ENCODE measurements at regions not wholly inside any gene's neighbourhood (a gene's known extent, or its start where the extent isn't known, plus 50 kb on each side); places are given as distances from the start of the nearest gene placed in this dataset.

- H3K27ac Mint-ChIP-seq = no peak overlapping the region
- no peaks in the 10 kb centered on the region for H3K36me3 Mint-ChIP-seq
- no peak for DNase-seq
- peaks cover 17% of the 10 kb centered on the region for H3K27me3 Mint-ChIP-seq
- POLR2A ChIA-PET = interaction anchor here (0.7 kb wide), 1 partner anchor 610 kb away, joined by 3 read pairs; no protein-coding TSS in a partner anchor
- no peak for ATAC-seq (ENCODE audit: low read depth)
- H3K4me3 Mint-ChIP-seq = no peak overlapping the region
- no peaks in the 10 kb centered on the region for H3K4me1 Mint-ChIP-seq
- H3K9me3 Mint-ChIP-seq = no peaks in the 10 kb centered on the region
These were observed 104.9 kb downstream of the RPS12 start for GRCh38 chr6:132919045-132919860.

- no peaks in the 10 kb centered on the region for H3K4me1 Mint-ChIP-seq
- POLR2A ChIA-PET = no interaction called here
- no peak overlapping the region for H3K4me3 Mint-ChIP-seq
- no peaks in the 10 kb centered on the region for H3K9me3 Mint-ChIP-seq
- ATAC-seq (ENCODE audit: low read depth) (no peak), DNase-seq (no peak)
- H3K27ac Mint-ChIP-seq = no peak overlapping the region
- H3K36me3 Mint-ChIP-seq = no peaks in the 10 kb centered on the region
- H3K27me3 Mint-ChIP-seq = peaks cover 33% of the 10 kb centered on the region
These were observed 113.3 kb downstream of the RPS12 start for GRCh38 chr6:132927713-132928112.

GRCh38 chr6:132929141-132929540 is 114.8 kb downstream of the RPS12 start:
- POLR2A ChIA-PET = no interaction called here
- Mint-ChIP-seq H3K27ac (no peak overlapping the region), H3K4me3 (no peak overlapping the region), H3K27me3 (peaks cover 41% of the 10 kb centered on the region), H3K36me3 (no peaks in the 10 kb centered on the region), H3K9me3 (no peaks in the 10 kb centered on the region), H3K4me1 (no peaks in the 10 kb centered on the region)
- ATAC-seq (ENCODE audit: low read depth) (no peak), DNase-seq (no peak)

GRCh38 chr6:132931313-132931712 is 116.9 kb downstream of the RPS12 start:
- Mint-ChIP-seq H3K27me3 (peaks cover 44% of the 10 kb centered on the region), H3K27ac (no peak overlapping the region), H3K9me3 (no peaks in the 10 kb centered on the region), H3K4me3 (no peak overlapping the region), H3K4me1 (no peaks in the 10 kb centered on the region), H3K36me3 (no peaks in the 10 kb centered on the region)
- POLR2A ChIA-PET = no interaction called here
- DNase-seq (no peak), ATAC-seq (ENCODE audit: low read depth) (no peak)

- ATAC-seq (ENCODE audit: low read depth) (no peak), DNase-seq (no peak)
- H3K4me1 Mint-ChIP-seq = no peaks in the 10 kb centered on the region
- POLR2A ChIA-PET = no interaction called here
- H3K36me3 Mint-ChIP-seq = no peaks in the 10 kb centered on the region
- H3K27me3 Mint-ChIP-seq = peaks cover 42% of the 10 kb centered on the region
- H3K4me3 Mint-ChIP-seq = no peak overlapping the region
- no peak overlapping the region for H3K27ac Mint-ChIP-seq
- H3K9me3 Mint-ChIP-seq = no peaks in the 10 kb centered on the region
These were observed 117.7 kb downstream of the RPS12 start for GRCh38 chr6:132931936-132932514.

- Mint-ChIP-seq H3K27ac (no peak overlapping the region), H3K4me1 (peaks cover 1% of the 10 kb centered on the region), H3K9me3 (no peaks in the 10 kb centered on the region), H3K4me3 (no peak overlapping the region), H3K27me3 (peaks cover 39% of the 10 kb centered on the region), H3K36me3 (no peaks in the 10 kb centered on the region)
- POLR2A ChIA-PET = no interaction called here
- ATAC-seq (ENCODE audit: low read depth) (no peak), DNase-seq (no peak)
These were observed 118.2 kb downstream of the RPS12 start for GRCh38 chr6:132932588-132932987.

- POLR2A ChIA-PET = no interaction called here
- Mint-ChIP-seq H3K4me1 (peaks cover 2% of the 10 kb centered on the region), H3K4me3 (no peak overlapping the region), H3K36me3 (no peaks in the 10 kb centered on the region), H3K27ac (no peak overlapping the region), H3K27me3 (peaks cover 37% of the 10 kb centered on the region), H3K9me3 (no peaks in the 10 kb centered on the region)
- DNase-seq (no peak), ATAC-seq (ENCODE audit: low read depth) (no peak)
These were observed 118.7 kb downstream of the RPS12 start for GRCh38 chr6:132933090-132933489.

GRCh38 chr6:132934496-132934895 is 120.1 kb downstream of the RPS12 start:
- H3K27me3 Mint-ChIP-seq = peaks cover 33% of the 10 kb centered on the region
- DNase-seq (no peak), ATAC-seq (ENCODE audit: low read depth) (no peak)
- no peak overlapping the region for H3K4me3 Mint-ChIP-seq
- peaks cover 2% of the 10 kb centered on the region for H3K4me1 Mint-ChIP-seq
- POLR2A ChIA-PET = no interaction called here
- no peaks in the 10 kb centered on the region for H3K9me3 Mint-ChIP-seq
- no peak overlapping the region for H3K27ac Mint-ChIP-seq
- H3K36me3 Mint-ChIP-seq = no peaks in the 10 kb centered on the region

- DNase-seq = no peak
- peaks cover 2% of the 10 kb centered on the region for H3K4me1 Mint-ChIP-seq
- peaks cover 27% of the 10 kb centered on the region for H3K27me3 Mint-ChIP-seq
- POLR2A ChIA-PET = no interaction called here
- H3K9me3 Mint-ChIP-seq = no peaks in the 10 kb centered on the region
- H3K36me3 Mint-ChIP-seq = no peaks in the 10 kb centered on the region
- H3K27ac Mint-ChIP-seq = no peak overlapping the region
- H3K4me3 Mint-ChIP-seq = no peak overlapping the region
- ATAC-seq (ENCODE audit: low read depth) = no peak
These were observed 122.3 kb downstream of the RPS12 start for GRCh38 chr6:132936646-132937045.

- ATAC-seq (ENCODE audit: low read depth) (no peak), DNase-seq (no peak)
- Mint-ChIP-seq H3K9me3 (no peaks in the 10 kb centered on the region), H3K4me3 (no peak overlapping the region), H3K27me3 (peaks cover 27% of the 10 kb centered on the region), H3K27ac (no peak overlapping the region), H3K4me1 (peaks cover 2% of the 10 kb centered on the region), H3K36me3 (no peaks in the 10 kb centered on the region)
- POLR2A ChIA-PET = no interaction called here
These were observed 123.1 kb downstream of the RPS12 start for GRCh38 chr6:132937466-132937906.

GRCh38 chr6:132948889-132949288 is 134.5 kb downstream of the RPS12 start:
- Mint-ChIP-seq H3K27me3 (peaks cover 64% of the 10 kb centered on the region), H3K27ac (no peak overlapping the region), H3K4me1 (no peaks in the 10 kb centered on the region), H3K36me3 (no peaks in the 10 kb centered on the region), H3K4me3 (no peak overlapping the region), H3K9me3 (no peaks in the 10 kb centered on the region)
- DNase-seq = no peak
- no peak for ATAC-seq (ENCODE audit: low read depth)
- POLR2A ChIA-PET = no interaction called here

- Mint-ChIP-seq H3K4me3 (no peak overlapping the region), H3K27me3 (peaks cover 67% of the 10 kb centered on the region)
These were observed 136.2 kb downstream of the RPS12 start for GRCh38 chr6:132950566-132950965.

GRCh38 chr6:132952031-132952867 is 137.9 kb downstream of the RPS12 start:
- Mint-ChIP-seq H3K36me3 (no peaks in the 10 kb centered on the region), H3K4me1 (no peaks in the 10 kb centered on the region), H3K27me3 (peaks cover 73% of the 10 kb centered on the region), H3K9me3 (no peaks in the 10 kb centered on the region), H3K4me3 (no peak overlapping the region), H3K27ac (no peak overlapping the region)
- ATAC-seq (ENCODE audit: low read depth) (no peak), DNase-seq (no peak)
- POLR2A ChIA-PET = no interaction called here

More at GRCh38 chr6:132950566-132950965, 136.2 kb downstream of the RPS12 start:
- DNase-seq = no peak
- ATAC-seq (ENCODE audit: low read depth) = no peak
- Mint-ChIP-seq H3K9me3 (no peaks in the 10 kb centered on the region), H3K4me1 (no peaks in the 10 kb centered on the region), H3K27ac (no peak overlapping the region), H3K36me3 (no peaks in the 10 kb centered on the region)
- POLR2A ChIA-PET = no interaction called here

Data from activated naive CD8-positive, alpha-beta T cell treated with anti-CD3 and anti-CD28 coated beads, Interleukin-2, amount 10 ng/mL, durations not matched to agents 7 days and 5 days (primary cell).